ENCODE measurements at regions not wholly inside any gene's neighbourhood (a gene's known extent, or its start where the extent isn't known, plus 50 kb on each side); places are given as distances from the start of the nearest gene placed in this dataset.

DNA sequence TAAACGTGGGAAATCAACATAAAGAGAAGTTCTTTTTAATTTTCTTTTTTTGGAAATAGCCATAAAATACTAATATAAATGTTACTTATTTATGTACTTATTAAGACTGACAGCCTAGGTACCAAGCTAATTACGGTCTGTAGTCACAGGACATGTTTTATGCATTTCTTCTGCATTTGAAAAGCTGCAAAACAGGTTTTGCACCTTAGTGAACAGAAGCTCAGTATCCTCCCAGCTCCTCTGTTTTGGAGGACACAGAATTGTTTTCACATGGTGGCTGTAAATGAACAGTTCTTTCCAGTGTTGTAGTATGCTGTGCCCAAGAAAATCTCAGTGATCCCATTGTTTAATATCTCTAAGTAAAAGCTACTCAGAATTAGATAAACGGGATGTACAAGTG lies 1788.0 kb upstream of the TENM3 start:
- Histone ChIP-seq H3K27ac (no peak overlapping the region), H3K36me3 (no peaks in the 10 kb centered on the region), H3K4me1 (ENCODE audit: control insufficient read depth in 1 of 2, insufficient read depth in 1 of 2, low read depth in 1 of 2, low read length in 1 of 2) (no peaks in the 10 kb centered on the region), H3K9me3 (no peaks in the 10 kb centered on the region), H3K27me3 (no peaks in the 10 kb centered on the region), H3K4me3 (ENCODE audit: low read depth in 1 of 2, low read length in 1 of 2) (no peak overlapping the region)
- TF ChIP-seq, protein P1, sequence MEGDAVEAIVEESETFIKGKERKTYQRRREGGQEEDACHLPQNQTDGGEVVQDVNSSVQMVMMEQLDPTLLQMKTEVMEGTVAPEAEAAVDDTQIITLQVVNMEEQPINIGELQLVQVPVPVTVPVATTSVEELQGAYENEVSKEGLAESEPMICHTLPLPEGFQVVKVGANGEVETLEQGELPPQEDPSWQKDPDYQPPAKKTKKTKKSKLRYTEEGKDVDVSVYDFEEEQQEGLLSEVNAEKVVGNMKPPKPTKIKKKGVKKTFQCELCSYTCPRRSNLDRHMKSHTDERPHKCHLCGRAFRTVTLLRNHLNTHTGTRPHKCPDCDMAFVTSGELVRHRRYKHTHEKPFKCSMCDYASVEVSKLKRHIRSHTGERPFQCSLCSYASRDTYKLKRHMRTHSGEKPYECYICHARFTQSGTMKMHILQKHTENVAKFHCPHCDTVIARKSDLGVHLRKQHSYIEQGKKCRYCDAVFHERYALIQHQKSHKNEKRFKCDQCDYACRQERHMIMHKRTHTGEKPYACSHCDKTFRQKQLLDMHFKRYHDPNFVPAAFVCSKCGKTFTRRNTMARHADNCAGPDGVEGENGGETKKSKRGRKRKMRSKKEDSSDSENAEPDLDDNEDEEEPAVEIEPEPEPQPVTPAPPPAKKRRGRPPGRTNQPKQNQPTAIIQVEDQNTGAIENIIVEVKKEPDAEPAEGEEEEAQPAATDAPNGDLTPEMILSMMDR (IDR thresholded peaks at IDR 0.05): no peak

DNA sequence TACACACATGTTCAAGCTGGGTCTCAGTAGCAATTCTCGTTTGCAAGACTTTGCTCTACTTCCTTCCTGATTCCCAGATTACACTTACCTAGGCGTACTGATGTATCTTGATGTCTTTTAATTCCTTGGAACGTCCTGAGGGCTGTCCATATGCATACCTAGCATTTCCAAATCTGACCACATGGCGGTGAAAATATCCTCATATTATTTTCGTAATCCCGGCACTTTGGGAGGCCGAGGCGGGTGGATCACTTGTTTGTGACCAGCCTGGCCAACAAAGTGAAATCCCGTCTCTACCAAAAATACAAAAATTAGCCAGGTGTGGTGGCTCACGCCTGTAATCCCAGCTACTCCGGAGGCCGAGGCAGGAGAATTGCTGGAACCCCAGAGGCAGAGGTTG lies 1786.3 kb upstream of the TENM3 start:
- no peak overlapping the region for H3K4me3 ChIP-seq (ENCODE audit: low read depth in 1 of 2, low read length in 1 of 2)
- H3K27me3 ChIP-seq: no peaks in the 10 kb centered on the region
- H3K36me3 ChIP-seq: no peaks in the 10 kb centered on the region
- H3K27ac ChIP-seq: no peak overlapping the region
- TF ChIP-seq, protein P1 (IDR thresholded peaks at IDR 0.05): no peak
- H3K4me1 ChIP-seq (ENCODE audit: control insufficient read depth in 1 of 2, insufficient read depth in 1 of 2, low read depth in 1 of 2, low read length in 1 of 2): no peaks in the 10 kb centered on the region
- no peaks in the 10 kb centered on the region for H3K9me3 ChIP-seq

DNA sequence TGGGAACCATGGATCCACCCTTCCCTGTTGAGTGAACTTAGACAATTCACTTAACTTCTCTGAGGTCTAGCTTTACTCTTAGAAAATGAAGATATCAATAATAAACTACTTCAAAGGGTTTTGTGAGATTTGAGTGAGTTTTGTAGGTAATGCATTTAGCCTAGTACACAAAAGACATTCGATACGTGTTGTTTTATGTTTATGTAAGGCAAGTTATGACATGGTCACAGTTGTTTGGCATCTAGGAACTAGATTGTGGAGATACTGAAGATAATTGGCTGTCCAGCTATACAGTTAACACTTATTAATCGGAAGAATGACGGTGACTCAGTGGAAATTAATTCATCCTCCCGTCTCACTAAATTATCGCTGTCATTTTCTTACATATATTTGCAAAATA lies 1781.1 kb upstream of the TENM3 start:
- H3K4me3 ChIP-seq (ENCODE audit: low read depth in 1 of 2, low read length in 1 of 2): no peak overlapping the region
- H3K4me1 ChIP-seq (ENCODE audit: control insufficient read depth in 1 of 2, insufficient read depth in 1 of 2, low read depth in 1 of 2, low read length in 1 of 2): no peaks in the 10 kb centered on the region
- H3K27ac ChIP-seq: no peak overlapping the region
- H3K9me3 ChIP-seq: no peaks in the 10 kb centered on the region
- TF ChIP-seq, protein P1 (IDR thresholded peaks at IDR 0.05): no peak
- no peaks in the 10 kb centered on the region for H3K27me3 ChIP-seq
- no peaks in the 10 kb centered on the region for H3K36me3 ChIP-seq

GRCh38 chr4:180465364-180465763 lies 1777.8 kb upstream of the TENM3 start:
- no peaks in the 10 kb centered on the region for H3K4me1 ChIP-seq (ENCODE audit: control insufficient read depth in 1 of 2, insufficient read depth in 1 of 2, low read depth in 1 of 2, low read length in 1 of 2)
- no peaks in the 10 kb centered on the region for H3K36me3 ChIP-seq
- no peak overlapping the region for H3K4me3 ChIP-seq (ENCODE audit: low read depth in 1 of 2, low read length in 1 of 2)
- no peak overlapping the region for H3K27ac ChIP-seq
- TF ChIP-seq, protein P1 (IDR thresholded peaks at IDR 0.05): no peak
- H3K27me3 ChIP-seq: no peaks in the 10 kb centered on the region
- no peaks in the 10 kb centered on the region for H3K9me3 ChIP-seq

- Histone ChIP-seq H3K27me3 (no peaks in the 10 kb centered on the region), H3K36me3 (no peaks in the 10 kb centered on the region), H3K4me3 (ENCODE audit: low read depth in 1 of 2, low read length in 1 of 2) (no peak overlapping the region), H3K27ac (no peak overlapping the region), H3K9me3 (no peaks in the 10 kb centered on the region), H3K4me1 (ENCODE audit: control insufficient read depth in 1 of 2, insufficient read depth in 1 of 2, low read depth in 1 of 2, low read length in 1 of 2) (no peaks in the 10 kb centered on the region)
- TF ChIP-seq, protein P1 (IDR thresholded peaks at IDR 0.05): no peak
These were observed 1760.2 kb upstream of the TENM3 start for GRCh38 chr4:180483036-180483435.

- no peaks in the 10 kb centered on the region for H3K4me1 ChIP-seq (ENCODE audit: control insufficient read depth in 1 of 2, insufficient read depth in 1 of 2, low read depth in 1 of 2, low read length in 1 of 2)
- TF ChIP-seq, protein P1 (IDR thresholded peaks at IDR 0.05): no peak
- no peak overlapping the region for H3K4me3 ChIP-seq (ENCODE audit: low read depth in 1 of 2, low read length in 1 of 2)
- no peaks in the 10 kb centered on the region for H3K9me3 ChIP-seq
- no peaks in the 10 kb centered on the region for H3K36me3 ChIP-seq
- H3K27me3 ChIP-seq: no peaks in the 10 kb centered on the region
- no peak overlapping the region for H3K27ac ChIP-seq
These were observed 1757.8 kb upstream of the TENM3 start for GRCh38 chr4:180485407-180485806.
